Duodenal mucosa (tissue), 2 donors: ENCODE measurements at regions not wholly inside any gene's neighbourhood (a gene's known extent, or its start where the extent isn't known, plus 50 kb on each side); places are given as distances from the start of the nearest gene placed in this dataset.

ENCODE experiments used
- H3K27ac ChIP-seq: one replicate; pipeline ENCODE4 v1.7.0; 2013; ENCODE audit warnings: low read depth, low read length
- H3K27me3 ChIP-seq, 2 donors: one replicate each; pipeline ENCODE4 v1.7.0; 2013; ENCODE audit warnings: low read length in 2 of 2, control low read depth in 1 of 2; ENCODE audit not compliant: insufficient read depth in 2 of 2, control insufficient read depth in 1 of 2
- H3K36me3 ChIP-seq, 2 donors: one replicate each; pipeline ENCODE4 v1.7.0; 2013; ENCODE audit warnings: low read length in 2 of 2, control low read depth in 1 of 2; ENCODE audit not compliant: insufficient read depth in 2 of 2, control insufficient read depth in 1 of 2
- H3K4me1 ChIP-seq, 2 donors: one replicate each; pipeline ENCODE4 v1.7.0; 2013; ENCODE audit warnings: low read length in 2 of 2, control low read depth in 1 of 2; ENCODE audit not compliant: insufficient read depth in 2 of 2, control insufficient read depth in 1 of 2
- H3K4me3 ChIP-seq, 2 donors: one replicate each; pipeline ENCODE4 v1.7.0; 2013; ENCODE audit warnings: low read length in 2 of 2, low read depth in 1 of 2
- H3K9ac ChIP-seq, 2 donors: one replicate each; pipeline ENCODE4 v1.7.0; 2013; ENCODE audit warnings: low read length in 2 of 2, low read depth in 1 of 2
- H3K9me3 ChIP-seq, 2 donors: one replicate each; pipeline ENCODE4 v1.7.0; 2013; ENCODE audit warnings: low read length in 2 of 2, control low read depth in 1 of 2; ENCODE audit not compliant: control insufficient read depth in 1 of 2

- Histone ChIP-seq H3K4me1 (no peaks in the 10 kb centered on the region), H3K4me3 (no peak overlapping the region), H3K9me3 (no peaks in the 10 kb centered on the region), H3K36me3 (no peaks in the 10 kb centered on the region), H3K9ac (no peak overlapping the region), H3K27me3 (no peaks in the 10 kb centered on the region), H3K27ac (no peak overlapping the region)
These were observed 97.8 kb downstream of the AQP9 start for GRCh38 chr15:58235961-58236360.

GRCh38 chr15:58240191-58240932 is 102.2 kb downstream of the AQP9 start:
- Histone ChIP-seq H3K4me1 (peaks cover 0 to 8% of the 10 kb centered on the region in 2 donors), H3K27me3 (no peaks in the 10 kb centered on the region), H3K27ac (no peak overlapping the region), H3K36me3 (no peaks in the 10 kb centered on the region), H3K9ac (no peak overlapping the region), H3K9me3 (no peaks in the 10 kb centered on the region), H3K4me3 (no peak overlapping the region)

GRCh38 chr15:58241872-58242271 is 103.7 kb downstream of the AQP9 start:
- Histone ChIP-seq H3K27me3 (no peaks in the 10 kb centered on the region), H3K4me3 (no peak overlapping the region), H3K4me1 (peaks cover 0 to 8% of the 10 kb centered on the region in 2 donors), H3K36me3 (no peaks in the 10 kb centered on the region), H3K27ac (no peak overlapping the region), H3K9me3 (no peaks in the 10 kb centered on the region), H3K9ac (no peak overlapping the region)

- no peaks in the 10 kb centered on the region for H3K27me3 ChIP-seq
- H3K4me1 ChIP-seq: peaks cover 0 to 8% of the 10 kb centered on the region in 2 donors
- no peak overlapping the region for H3K9ac ChIP-seq
- H3K4me3 ChIP-seq: no peak overlapping the region
- H3K27ac ChIP-seq: no peak overlapping the region
- no peaks in the 10 kb centered on the region for H3K9me3 ChIP-seq
- no peaks in the 10 kb centered on the region for H3K36me3 ChIP-seq
These were observed 104.9 kb downstream of the AQP9 start for GRCh38 chr15:58243070-58243469.

- Histone ChIP-seq H3K4me3 (no peak overlapping the region), H3K9ac (no peak overlapping the region), H3K36me3 (no peaks in the 10 kb centered on the region), H3K9me3 (no peaks in the 10 kb centered on the region), H3K4me1 (peaks cover 0 to 8% of the 10 kb centered on the region in 2 donors), H3K27me3 (no peaks in the 10 kb centered on the region), H3K27ac (no peak overlapping the region)
These were observed 106.4 kb downstream of the AQP9 start for GRCh38 chr15:58244536-58244935.

- no peaks in the 10 kb centered on the region for H3K27me3 ChIP-seq
- H3K27ac ChIP-seq: no peak overlapping the region
- H3K9ac ChIP-seq: no peak overlapping the region
- no peak overlapping the region for H3K4me3 ChIP-seq
- H3K9me3 ChIP-seq: no peaks in the 10 kb centered on the region
- H3K36me3 ChIP-seq: no peaks in the 10 kb centered on the region
- peaks cover 0 to 8% of the 10 kb centered on the region in 2 donors for H3K4me1 ChIP-seq
These were observed 107.9 kb downstream of the AQP9 start for GRCh38 chr15:58246041-58246440.

GRCh38 chr15:58247855-58248842 is 110.0 kb downstream of the AQP9 start:
- Histone ChIP-seq H3K27me3 (peaks cover 0 to 5% of the 10 kb centered on the region in 2 donors), H3K27ac (no peak overlapping the region), H3K9me3 (no peaks in the 10 kb centered on the region), H3K4me1 (no peaks in the 10 kb centered on the region), H3K4me3 (no peak overlapping the region), H3K36me3 (no peaks in the 10 kb centered on the region), H3K9ac (no peak overlapping the region)

GRCh38 chr15:58249646-58250312 is 111.6 kb downstream of the AQP9 start:
- Histone ChIP-seq H3K4me3 (no peak overlapping the region), H3K4me1 (no peaks in the 10 kb centered on the region), H3K27me3 (peaks cover 3 to 5% of the 10 kb centered on the region in 2 donors), H3K9me3 (no peaks in the 10 kb centered on the region), H3K27ac (no peak overlapping the region), H3K36me3 (no peaks in the 10 kb centered on the region), H3K9ac (no peak overlapping the region)

GRCh38 chr15:58252586-58253323 is 114.6 kb downstream of the AQP9 start:
- H3K4me3 ChIP-seq: no peak overlapping the region
- H3K4me1 ChIP-seq: no peaks in the 10 kb centered on the region
- peaks cover 3 to 5% of the 10 kb centered on the region in 2 donors for H3K27me3 ChIP-seq
- H3K36me3 ChIP-seq: no peaks in the 10 kb centered on the region
- H3K9me3 ChIP-seq: no peaks in the 10 kb centered on the region
- no peak overlapping the region for H3K9ac ChIP-seq
- no peak overlapping the region for H3K27ac ChIP-seq
